ENCODE measurements at regions not wholly inside any gene's neighbourhood (a gene's known extent, or its start where the extent isn't known, plus 50 kb on each side); places are given as distances from the start of the nearest gene placed in this dataset.

DNA sequence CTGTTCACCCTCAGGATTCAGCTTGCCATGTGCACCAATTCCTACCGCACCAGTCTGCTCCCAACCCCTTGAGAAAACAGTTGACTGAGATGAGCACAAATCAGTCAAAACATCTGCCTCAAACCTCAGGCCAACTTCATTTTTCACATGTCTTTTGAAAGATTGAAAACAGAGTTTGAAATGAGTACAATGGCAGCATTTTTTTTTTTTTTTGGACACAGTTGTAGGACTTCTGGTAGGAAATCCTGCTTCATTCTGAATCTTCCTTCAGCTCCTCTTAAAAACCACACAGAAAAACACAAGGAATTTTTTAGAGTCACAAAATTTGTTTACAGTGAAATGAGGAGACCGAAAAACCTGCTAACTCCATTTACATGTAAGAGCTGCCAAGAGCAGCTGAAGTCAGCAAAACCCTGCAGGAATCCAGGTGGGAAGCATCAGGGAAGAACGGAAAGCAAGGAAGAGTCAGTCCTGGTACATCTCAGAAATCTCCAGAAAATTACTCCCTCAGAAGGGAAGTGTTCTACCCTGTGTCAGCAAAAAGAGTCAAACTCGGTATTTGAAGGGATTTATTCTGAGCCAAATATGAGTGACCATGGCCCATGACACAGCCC lies 100.3 kb upstream of the TMTC1 start:
- Histone ChIP-seq H3K79me2 (ENCODE audit: control insufficient read depth, insufficient read depth, low read length) (no peaks in the 10 kb centered on the region), H2AFZ (ENCODE audit: control insufficient read depth, low read length) (no peak overlapping the region), H3K4me1 (ENCODE audit: control insufficient read depth, extremely low read depth, insufficient read depth, low read length) (no peaks in the 10 kb centered on the region), H3K9me3 (ENCODE audit: control insufficient read depth, low read depth, low read length) (no peaks in the 10 kb centered on the region), H4K20me1 (ENCODE audit: control insufficient read depth, extremely low read depth, insufficient read depth, low read length) (no peaks in the 10 kb centered on the region), H3K9me1 (ENCODE audit: control insufficient read depth, extremely low read depth, insufficient read depth, low read length) (no peaks in the 10 kb centered on the region), H3K4me2 (ENCODE audit: control insufficient read depth, extremely low read depth, insufficient read depth, low read depth, low read length) (no peak overlapping the region), H3K9ac (ENCODE audit: control insufficient read depth, extremely low read depth, insufficient read depth, low read length) (no peak overlapping the region), H3K4me3 (ENCODE audit: control insufficient read depth in 2 of 3, extremely low read depth in 1 of 3, insufficient read depth in 2 of 3, low read depth in 1 of 3, low read length in 3 of 3) (no peak overlapping the region), H3K27me3 (ENCODE audit: control insufficient read depth, extremely low read depth, insufficient read depth, low read length) (no peaks in the 10 kb centered on the region), H3K36me3 (ENCODE audit: control insufficient read depth in 2 of 2, extremely low read depth in 1 of 2, insufficient read depth in 2 of 2, low read length in 2 of 2) (no peaks in the 10 kb centered on the region), H3K27ac (ENCODE audit: control insufficient read depth, insufficient read depth, low read length) (no peak overlapping the region)
- FAIRE-seq (no peak), DNase-seq (ENCODE audit: low read depth, low spot score) (no peak)
- dilution Hi-C loops (cut with MboI; ENCODE audit: extremely low pct_ligation_motif_present, low sequenced_read_pairs): no loop called here
- TF ChIP-seq EZH2 (IDR thresholded peaks at IDR 0.05; ENCODE audit: low read length): no peak
- TF ChIP-seq, protein P1, sequence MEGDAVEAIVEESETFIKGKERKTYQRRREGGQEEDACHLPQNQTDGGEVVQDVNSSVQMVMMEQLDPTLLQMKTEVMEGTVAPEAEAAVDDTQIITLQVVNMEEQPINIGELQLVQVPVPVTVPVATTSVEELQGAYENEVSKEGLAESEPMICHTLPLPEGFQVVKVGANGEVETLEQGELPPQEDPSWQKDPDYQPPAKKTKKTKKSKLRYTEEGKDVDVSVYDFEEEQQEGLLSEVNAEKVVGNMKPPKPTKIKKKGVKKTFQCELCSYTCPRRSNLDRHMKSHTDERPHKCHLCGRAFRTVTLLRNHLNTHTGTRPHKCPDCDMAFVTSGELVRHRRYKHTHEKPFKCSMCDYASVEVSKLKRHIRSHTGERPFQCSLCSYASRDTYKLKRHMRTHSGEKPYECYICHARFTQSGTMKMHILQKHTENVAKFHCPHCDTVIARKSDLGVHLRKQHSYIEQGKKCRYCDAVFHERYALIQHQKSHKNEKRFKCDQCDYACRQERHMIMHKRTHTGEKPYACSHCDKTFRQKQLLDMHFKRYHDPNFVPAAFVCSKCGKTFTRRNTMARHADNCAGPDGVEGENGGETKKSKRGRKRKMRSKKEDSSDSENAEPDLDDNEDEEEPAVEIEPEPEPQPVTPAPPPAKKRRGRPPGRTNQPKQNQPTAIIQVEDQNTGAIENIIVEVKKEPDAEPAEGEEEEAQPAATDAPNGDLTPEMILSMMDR (optimal IDR thresholded peaks at IDR 0.05 in 1 of 3, IDR thresholded peaks at IDR 0.05 in 1 of 3, conservative IDR thresholded peaks at IDR 0.05 in 1 of 3; ENCODE audit: extremely low read depth in 1 of 3, insufficient read depth in 2 of 3, low read length in 3 of 3): no peak

DNA sequence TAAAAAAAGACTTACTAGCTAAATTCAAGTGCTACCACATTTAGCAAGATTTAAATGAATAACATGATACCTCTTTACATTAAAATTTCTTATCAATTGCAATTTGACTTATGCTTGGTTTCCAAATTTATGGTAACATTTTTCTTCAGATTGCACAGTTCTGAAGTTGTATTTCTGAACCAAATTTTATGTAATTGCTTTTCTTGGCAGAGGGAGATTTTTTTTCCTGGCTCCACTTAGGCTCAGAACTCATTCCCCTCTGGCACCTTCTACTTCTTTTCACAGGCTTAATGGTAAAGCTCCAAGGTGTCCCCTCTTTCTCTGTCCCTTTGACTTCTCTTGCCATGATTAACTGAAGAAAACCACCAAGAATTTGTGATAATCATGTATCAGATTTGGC lies 99.8 kb upstream of the TMTC1 start:
- Histone ChIP-seq H3K4me1 (ENCODE audit: control insufficient read depth, extremely low read depth, insufficient read depth, low read length) (no peaks in the 10 kb centered on the region), H2AFZ (ENCODE audit: control insufficient read depth, low read length) (no peak overlapping the region), H3K27me3 (ENCODE audit: control insufficient read depth, extremely low read depth, insufficient read depth, low read length) (no peaks in the 10 kb centered on the region), H3K79me2 (ENCODE audit: control insufficient read depth, insufficient read depth, low read length) (no peaks in the 10 kb centered on the region), H3K9me3 (ENCODE audit: control insufficient read depth, low read depth, low read length) (no peaks in the 10 kb centered on the region), H3K4me3 (ENCODE audit: control insufficient read depth in 2 of 3, extremely low read depth in 1 of 3, insufficient read depth in 2 of 3, low read depth in 1 of 3, low read length in 3 of 3) (no peak overlapping the region), H3K9me1 (ENCODE audit: control insufficient read depth, extremely low read depth, insufficient read depth, low read length) (no peaks in the 10 kb centered on the region), H3K27ac (ENCODE audit: control insufficient read depth, insufficient read depth, low read length) (no peak overlapping the region), H3K4me2 (ENCODE audit: control insufficient read depth, extremely low read depth, insufficient read depth, low read depth, low read length) (no peak overlapping the region), H3K9ac (ENCODE audit: control insufficient read depth, extremely low read depth, insufficient read depth, low read length) (no peak overlapping the region), H4K20me1 (ENCODE audit: control insufficient read depth, extremely low read depth, insufficient read depth, low read length) (no peaks in the 10 kb centered on the region), H3K36me3 (ENCODE audit: control insufficient read depth in 2 of 2, extremely low read depth in 1 of 2, insufficient read depth in 2 of 2, low read length in 2 of 2) (no peaks in the 10 kb centered on the region)
- dilution Hi-C loops (cut with MboI; ENCODE audit: extremely low pct_ligation_motif_present, low sequenced_read_pairs): no loop called here
- FAIRE-seq (no peak), DNase-seq (ENCODE audit: low read depth, low spot score) (no peak)
- TF ChIP-seq, protein P1 (optimal IDR thresholded peaks at IDR 0.05 in 1 of 3, IDR thresholded peaks at IDR 0.05 in 1 of 3, conservative IDR thresholded peaks at IDR 0.05 in 1 of 3; ENCODE audit: extremely low read depth in 1 of 3, insufficient read depth in 2 of 3, low read length in 3 of 3): no peak
- TF ChIP-seq EZH2 (IDR thresholded peaks at IDR 0.05; ENCODE audit: low read length): no peak

Data from keratinocyte (primary cell).